WTC11 (cell line): ENCODE measurements at regions not wholly inside any gene's neighbourhood (a gene's known extent, or its start where the extent isn't known, plus 50 kb on each side); places are given as distances from the start of the nearest gene placed in this dataset.

Source experiments
- ATAC-seq: fragments of 200-7000 bp; cut with Tn5 transposase; 2 replicates; pipeline ENCODE4 v1.10.0; 2021; ENCODE audit warnings: mild to moderate bottlenecking, moderate library complexity
- CTCF ChIA-PET: fragments of 300-600 bp; sonication (Branson Sonifier 250); formaldehyde crosslinking; loops from one replicate; lab custom pipeline; 2021; ENCODE audit warnings: antibody characterized with exemption; lab: Charles Lee
- POLR2A ChIA-PET: fragments of 350-600 bp; sonication (Branson Sonifier 250); formaldehyde crosslinking; loops from one replicate; lab custom pipeline; 2021; ENCODE audit warnings: antibody characterized with exemption; lab: Charles Lee
- DNase-seq: peaks from one replicate; pipeline ENCODE4 v3.0.0; 2021; ENCODE audit warnings: low spot score
- H3K27ac Mint-ChIP-seq: 2 replicates; pipeline ENCODE4 v1.8.0; 2021; ENCODE audit warnings: mixed read lengths
- H3K27me3 Mint-ChIP-seq: 2 replicates; pipeline ENCODE4 v1.8.0; 2021; ENCODE audit warnings: low read depth, mild to moderate bottlenecking, moderate library complexity, mixed read lengths
- H3K36me3 Mint-ChIP-seq: 2 replicates; pipeline ENCODE4 v1.8.0; 2021; ENCODE audit warnings: mixed read lengths
- H3K4me1 Mint-ChIP-seq: 2 replicates; pipeline ENCODE4 v1.8.0; 2022; ENCODE audit warnings: mixed read lengths
- H3K4me3 Mint-ChIP-seq: 2 replicates; pipeline ENCODE4 v1.8.0; 2021; ENCODE audit warnings: mild to moderate bottlenecking, moderate library complexity, mixed read lengths
- H3K9me3 Mint-ChIP-seq: 2 replicates; pipeline ENCODE4 v1.8.0; 2021; ENCODE audit warnings: mixed read lengths
- CREM ChIP-seq: sonication (generic); formaldehyde crosslinking; IDR thresholded peaks from 2 replicates; pipeline ENCODE4 v1.8.1; 2022; ENCODE audit warnings: mild to moderate bottlenecking, missing genetic modification reagents, moderate library complexity
- E2F1 ChIP-seq: sonication (generic); formaldehyde crosslinking; IDR thresholded peaks from 2 replicates; pipeline ENCODE4 v1.8.0; 2022; ENCODE audit warnings: mild to moderate bottlenecking, missing genetic modification reagents
- ESRRA ChIP-seq: sonication (generic); formaldehyde crosslinking; IDR thresholded peaks from 2 replicates; pipeline ENCODE4 v1.8.1; 2022; ENCODE audit warnings: mild to moderate bottlenecking, missing genetic modification reagents, borderline replicate concordance
- FOXJ3 ChIP-seq: sonication (generic); formaldehyde crosslinking; IDR thresholded peaks from 2 replicates; pipeline ENCODE4 v1.9.0; 2021; ENCODE audit warnings: missing genetic modification reagents, mild to moderate bottlenecking, borderline replicate concordance
- FOXK1 ChIP-seq: sonication (generic); formaldehyde crosslinking; IDR thresholded peaks from 2 replicates; pipeline ENCODE4 v1.8.0; 2022; ENCODE audit warnings: mild to moderate bottlenecking, moderate library complexity, missing genetic modification reagents
- HMGXB4 ChIP-seq: sonication (generic); formaldehyde crosslinking; IDR thresholded peaks from 2 replicates; pipeline ENCODE4 v1.8.1; 2023; ENCODE audit warnings: mild to moderate bottlenecking, moderate library complexity, missing genetic modification reagents
- NFE2L1 ChIP-seq: sonication (generic); formaldehyde crosslinking; IDR thresholded peaks from 2 replicates; pipeline ENCODE4 v1.8.1; 2023; ENCODE audit warnings: missing genetic modification reagents
- NR1H2 ChIP-seq: sonication (generic); formaldehyde crosslinking; IDR thresholded peaks from 2 replicates; pipeline ENCODE4 v1.9.0; 2021; ENCODE audit warnings: mild to moderate bottlenecking, moderate library complexity, missing genetic modification reagents
- NR3C1 ChIP-seq: sonication (generic); formaldehyde crosslinking; conservative IDR thresholded peaks from 2 replicates; pipeline ENCODE4 v1.8.1; 2023; ENCODE audit warnings: low read depth, mild to moderate bottlenecking, missing genetic modification reagents
- RELA ChIP-seq: sonication (generic); formaldehyde crosslinking; IDR thresholded peaks from 2 replicates; pipeline ENCODE4 v1.8.1; 2022; ENCODE audit warnings: missing genetic modification reagents, mild to moderate bottlenecking, borderline replicate concordance
- USF1 ChIP-seq: sonication (generic); formaldehyde crosslinking; IDR thresholded peaks from 2 replicates; pipeline ENCODE4 v1.8.0; 2022; ENCODE audit warnings: mild to moderate bottlenecking, missing genetic modification reagents
- ZNF121 ChIP-seq: sonication (generic); formaldehyde crosslinking; IDR thresholded peaks from 2 replicates; pipeline ENCODE4 v1.8.0; 2023; ENCODE audit warnings: missing genetic modification reagents
- ZSCAN18 ChIP-seq: fragments of 250-450 bp; sonication (Bioruptor Pico); IDR thresholded peaks from 2 replicates; pipeline ENCODE4 v2.1.2; 2022; ENCODE audit warnings: mild to moderate bottlenecking, moderate library complexity
- TF ChIP-seq, protein P1 (sequence below): fragments of 200-600 bp; IDR thresholded peaks from 2 replicates; pipeline ENCODE4 v1.8.0; 2022; ENCODE audit warnings: antibody characterized with exemption
- TF ChIP-seq, protein P2 (sequence below): sonication (generic); formaldehyde crosslinking; IDR thresholded peaks from 2 replicates; pipeline ENCODE4 v1.8.1; 2023; ENCODE audit warnings: mild to moderate bottlenecking, missing genetic modification reagents

DNA sequence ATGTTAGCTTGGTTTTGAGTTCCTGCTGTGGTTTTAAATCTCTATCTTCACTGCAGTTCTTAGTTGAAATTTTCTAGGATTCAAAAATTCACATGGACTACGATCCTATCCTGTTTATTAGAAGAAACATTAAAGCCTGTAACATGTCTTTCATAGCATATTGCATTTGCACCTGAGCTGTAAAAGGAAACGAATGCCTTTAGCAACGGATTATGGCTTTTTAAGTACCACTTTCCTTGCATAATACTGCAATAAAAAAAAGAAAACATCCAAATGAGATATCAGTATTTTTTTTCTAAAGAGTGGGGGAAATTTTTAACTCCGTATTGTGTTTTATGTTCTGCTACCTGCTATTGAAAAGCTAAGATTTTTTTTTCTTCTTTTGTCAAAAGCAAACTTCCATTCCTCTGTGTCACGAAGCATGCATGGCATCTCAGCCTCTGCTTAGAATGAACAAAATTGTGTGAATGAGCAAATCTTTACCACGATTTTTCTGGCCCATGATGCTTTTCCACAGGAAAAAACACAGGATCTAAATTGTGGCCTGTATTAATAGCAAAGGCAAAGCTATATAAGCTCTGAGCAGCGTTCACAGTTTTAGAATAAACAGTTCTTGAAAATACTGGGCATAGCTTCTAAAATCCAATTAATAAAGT lies 110.0 kb upstream of the CDIN1 start:
- POLR2A ChIA-PET = no interaction called here

GRCh38 chr15:36472672-36473071 lies 106.8 kb upstream of the CDIN1 start:
- ATAC-seq (no peak), DNase-seq (no peak)
- no peaks in the 10 kb centered on the region for H3K9me3 Mint-ChIP-seq
- no peaks in the 10 kb centered on the region for H3K27me3 Mint-ChIP-seq
- H3K36me3 Mint-ChIP-seq = no peaks in the 10 kb centered on the region
- TF ChIP-seq RELA (CRISPR knock-in tag) = no peak
- TF ChIP-seq NR3C1 (CRISPR knock-in tag) = no peak
- TF ChIP-seq E2F1 (CRISPR knock-in tag) = no peak
- TF ChIP-seq, protein P1, sequence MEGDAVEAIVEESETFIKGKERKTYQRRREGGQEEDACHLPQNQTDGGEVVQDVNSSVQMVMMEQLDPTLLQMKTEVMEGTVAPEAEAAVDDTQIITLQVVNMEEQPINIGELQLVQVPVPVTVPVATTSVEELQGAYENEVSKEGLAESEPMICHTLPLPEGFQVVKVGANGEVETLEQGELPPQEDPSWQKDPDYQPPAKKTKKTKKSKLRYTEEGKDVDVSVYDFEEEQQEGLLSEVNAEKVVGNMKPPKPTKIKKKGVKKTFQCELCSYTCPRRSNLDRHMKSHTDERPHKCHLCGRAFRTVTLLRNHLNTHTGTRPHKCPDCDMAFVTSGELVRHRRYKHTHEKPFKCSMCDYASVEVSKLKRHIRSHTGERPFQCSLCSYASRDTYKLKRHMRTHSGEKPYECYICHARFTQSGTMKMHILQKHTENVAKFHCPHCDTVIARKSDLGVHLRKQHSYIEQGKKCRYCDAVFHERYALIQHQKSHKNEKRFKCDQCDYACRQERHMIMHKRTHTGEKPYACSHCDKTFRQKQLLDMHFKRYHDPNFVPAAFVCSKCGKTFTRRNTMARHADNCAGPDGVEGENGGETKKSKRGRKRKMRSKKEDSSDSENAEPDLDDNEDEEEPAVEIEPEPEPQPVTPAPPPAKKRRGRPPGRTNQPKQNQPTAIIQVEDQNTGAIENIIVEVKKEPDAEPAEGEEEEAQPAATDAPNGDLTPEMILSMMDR = no peak
- no peak for TF ChIP-seq USF1 (CRISPR knock-in tag)
- TF ChIP-seq ESRRA (CRISPR knock-in tag) = no peak
- TF ChIP-seq NFE2L1 (CRISPR knock-in tag) = no peak
- no peak for TF ChIP-seq ZSCAN18
- no peak for TF ChIP-seq CREM (CRISPR knock-in tag)
- TF ChIP-seq ZNF121 = no peak
- ChIA-PET CTCF (no interaction called here), POLR2A (no interaction called here)
- no peak overlapping the region for H3K27ac Mint-ChIP-seq
- H3K4me1 Mint-ChIP-seq = peaks cover 19% of the 10 kb centered on the region
- H3K4me3 Mint-ChIP-seq = no peak overlapping the region

More for the DNA sequence above, 110.0 kb upstream of the CDIN1 start:
- no peak overlapping the region for H3K27ac Mint-ChIP-seq
- no peak overlapping the region for H3K4me3 Mint-ChIP-seq
- H3K9me3 Mint-ChIP-seq = no peaks in the 10 kb centered on the region
- no peaks in the 10 kb centered on the region for H3K27me3 Mint-ChIP-seq
- DNase-seq (no peak), ATAC-seq (no peak)
- H3K36me3 Mint-ChIP-seq = no peaks in the 10 kb centered on the region
- CTCF ChIA-PET = interaction anchor here (0.7 kb wide), 1 partner anchor 31 kb away, joined by 3 read pairs; no protein-coding TSS in a partner anchor
- peaks cover 14% of the 10 kb centered on the region for H3K4me1 Mint-ChIP-seq
- no peak for TF ChIP-seq FOXK1 (CRISPR knock-in tag)
- no peak for TF ChIP-seq CREM (CRISPR knock-in tag)
- TF ChIP-seq HMGXB4 = no peak
- no peak for TF ChIP-seq NR1H2 (CRISPR knock-in tag)
- TF ChIP-seq, protein P2, sequence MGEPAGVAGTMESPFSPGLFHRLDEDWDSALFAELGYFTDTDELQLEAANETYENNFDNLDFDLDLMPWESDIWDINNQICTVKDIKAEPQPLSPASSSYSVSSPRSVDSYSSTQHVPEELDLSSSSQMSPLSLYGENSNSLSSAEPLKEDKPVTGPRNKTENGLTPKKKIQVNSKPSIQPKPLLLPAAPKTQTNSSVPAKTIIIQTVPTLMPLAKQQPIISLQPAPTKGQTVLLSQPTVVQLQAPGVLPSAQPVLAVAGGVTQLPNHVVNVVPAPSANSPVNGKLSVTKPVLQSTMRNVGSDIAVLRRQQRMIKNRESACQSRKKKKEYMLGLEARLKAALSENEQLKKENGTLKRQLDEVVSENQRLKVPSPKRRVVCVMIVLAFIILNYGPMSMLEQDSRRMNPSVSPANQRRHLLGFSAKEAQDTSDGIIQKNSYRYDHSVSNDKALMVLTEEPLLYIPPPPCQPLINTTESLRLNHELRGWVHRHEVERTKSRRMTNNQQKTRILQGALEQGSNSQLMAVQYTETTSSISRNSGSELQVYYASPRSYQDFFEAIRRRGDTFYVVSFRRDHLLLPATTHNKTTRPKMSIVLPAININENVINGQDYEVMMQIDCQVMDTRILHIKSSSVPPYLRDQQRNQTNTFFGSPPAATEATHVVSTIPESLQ (CRISPR knock-in tag) = no peak
- no peak for TF ChIP-seq ESRRA (CRISPR knock-in tag)
- TF ChIP-seq FOXJ3 = no peak
- TF ChIP-seq, all 79 proteins: peak for 0
